GM12892 (cell line): ENCODE measurements at regions not wholly inside any gene's neighbourhood (a gene's known extent, or its start where the extent isn't known, plus 50 kb on each side); places are given as distances from the start of the nearest gene placed in this dataset.

Experiments used
- DNase-seq: peaks from one replicate; pipeline ENCODE4 v3.0.0; 2011; ENCODE audit not compliant: insufficient read length
- FAIRE-seq: peaks from 2 replicates; lab custom pipeline; 2011; peaks lifted over from hg19 to GRCh38; lab: Jason Lieb, UNC
- POLR2A ChIP-seq: IDR thresholded peaks from 2 replicates; pipeline ENCODE4 v1.6.1; 2011; ENCODE audit warnings: low read depth, low read length, control low read depth
- POLR2AphosphoS5 ChIP-seq: IDR thresholded peaks from 2 replicates; pipeline ENCODE4 v1.6.1; 2011; ENCODE audit warnings: low read depth, low read length, control low read depth
- TAF1 ChIP-seq: IDR thresholded peaks from 2 replicates; pipeline ENCODE4 v1.6.1; 2011; ENCODE audit warnings: low read depth, mild to moderate bottlenecking, control low read depth, low read length, borderline replicate concordance

GRCh38 chr12:124397807-124398577 is 103.1 kb downstream of the RFLNA start:
- FAIRE-seq (no peak), DNase-seq (no peak)
- TF ChIP-seq POLR2A (no peak), POLR2AphosphoS5 (no peak), TAF1 (no peak)

GRCh38 chr12:124397399-124397679 is 102.4 kb downstream of the RFLNA start:
- TF ChIP-seq TAF1: no peak
- no peak for TF ChIP-seq POLR2A
- TF ChIP-seq POLR2AphosphoS5: no peak
- no peak for DNase-seq
- no peak for FAIRE-seq

GRCh38 chr12:124396544-124397398 is 101.9 kb downstream of the RFLNA start:
- DNase-seq (no peak), FAIRE-seq (no peak)
- TF ChIP-seq POLR2A (no peak), POLR2AphosphoS5 (no peak), TAF1 (no peak)

- DNase-seq (no peak), FAIRE-seq (no peak)
- TF ChIP-seq POLR2AphosphoS5 (no peak), POLR2A (no peak), TAF1 (no peak)
These were observed 101.1 kb downstream of the RFLNA start for GRCh38 chr12:124395986-124396385.

- no peak for TF ChIP-seq POLR2AphosphoS5
- no peak for TF ChIP-seq TAF1
- no peak for TF ChIP-seq POLR2A
- DNase-seq: no peak
- FAIRE-seq: no peak
These were observed 100.4 kb downstream of the RFLNA start for GRCh38 chr12:124395284-124395752.

GRCh38 chr12:124394462-124395128 is 99.7 kb downstream of the RFLNA start:
- DNase-seq (no peak), FAIRE-seq (no peak)
- TF ChIP-seq POLR2AphosphoS5: no peak
- TF ChIP-seq POLR2A: no peak
- TF ChIP-seq TAF1: no peak

GRCh38 chr12:124393831-124394230 is 98.9 kb downstream of the RFLNA start:
- FAIRE-seq: no peak
- TF ChIP-seq POLR2AphosphoS5 (no peak), POLR2A (no peak), TAF1 (no peak)
- no peak for DNase-seq

- DNase-seq (no peak), FAIRE-seq (no peak)
- no peak for TF ChIP-seq POLR2AphosphoS5
- no peak for TF ChIP-seq TAF1
- no peak for TF ChIP-seq POLR2A
These were observed 98.5 kb downstream of the RFLNA start for GRCh38 chr12:124393414-124393790.

- FAIRE-seq (no peak), DNase-seq (no peak)
- TF ChIP-seq POLR2AphosphoS5: no peak
These were observed 97.9 kb downstream of the RFLNA start for GRCh38 chr12:124392667-124393413.

GRCh38 chr12:124392271-124392666 is 97.4 kb downstream of the RFLNA start:
- no peak for DNase-seq
- TF ChIP-seq TAF1 (no peak), POLR2A (no peak), POLR2AphosphoS5 (no peak; the same call in 1 of the 2 replicates)
- no peak for FAIRE-seq
